GM21737 (cell line): ENCODE measurements at regions not wholly inside any gene's neighbourhood (a gene's known extent, or its start where the extent isn't known, plus 50 kb on each side); places are given as distances from the start of the nearest gene placed in this dataset.

Experiments used
- ATAC-seq: cut with Tn5 transposase; IDR thresholded peaks from one replicate; pipeline ENCODE4 v1.9.1; 2021; ENCODE audit warnings: mild to moderate bottlenecking, moderate library complexity; ENCODE audit not compliant: unreplicated experiment

GRCh38 chr7:94264756-94265155 is 129.9 kb upstream of the COL1A2 start:
- no peak for ATAC-seq

- no peak for ATAC-seq
These were observed 129.2 kb upstream of the COL1A2 start for GRCh38 chr7:94265456-94265855.

GRCh38 chr7:94266238-94266644 is 128.5 kb upstream of the COL1A2 start:
- no peak for ATAC-seq

- ATAC-seq: no peak
These were observed 123.9 kb upstream of the COL1A2 start for GRCh38 chr7:94270772-94271171.

- ATAC-seq: no peak
These were observed 121.7 kb upstream of the COL1A2 start for GRCh38 chr7:94272821-94273583.

GRCh38 chr7:94274828-94275227 is 119.9 kb upstream of the COL1A2 start:
- ATAC-seq: no peak

GRCh38 chr7:94276027-94276426 is 118.7 kb upstream of the COL1A2 start:
- ATAC-seq: no peak

GRCh38 chr7:94276795-94277194 is 117.9 kb upstream of the COL1A2 start:
- no peak for ATAC-seq

GRCh38 chr7:94277236-94277635 is 117.5 kb upstream of the COL1A2 start:
- ATAC-seq: no peak

GRCh38 chr7:94280851-94281250 is 113.8 kb upstream of the COL1A2 start:
- no peak for ATAC-seq

- no peak for ATAC-seq
These were observed 110.6 kb upstream of the COL1A2 start for GRCh38 chr7:94284104-94284503.

GRCh38 chr7:94286111-94286510 is 108.6 kb upstream of the COL1A2 start:
- ATAC-seq: no peak

GRCh38 chr7:94288096-94288495 is 106.6 kb upstream of the COL1A2 start:
- ATAC-seq: no peak

GRCh38 chr7:94289071-94289470 is 105.6 kb upstream of the COL1A2 start:
- ATAC-seq: no peak

GRCh38 chr7:94294471-94295131 is 100.1 kb upstream of the COL1A2 start:
- no peak for ATAC-seq

GRCh38 chr7:94295850-94296249 is 98.8 kb upstream of the COL1A2 start:
- ATAC-seq: no peak

GRCh38 chr7:94296881-94297280 is 97.8 kb upstream of the COL1A2 start:
- no peak for ATAC-seq

GRCh38 chr7:94297397-94297838 is 97.3 kb upstream of the COL1A2 start:
- ATAC-seq: no peak

- ATAC-seq: no peak
These were observed 95.8 kb upstream of the COL1A2 start for GRCh38 chr7:94298943-94299342.

GRCh38 chr7:94300176-94300835 is 94.4 kb upstream of the COL1A2 start:
- no peak for ATAC-seq

- no peak for ATAC-seq
These were observed 93.6 kb upstream of the COL1A2 start for GRCh38 chr7:94301024-94301586.

GRCh38 chr7:94303118-94303517 is 91.6 kb upstream of the COL1A2 start:
- no peak for ATAC-seq
